GM12878 (cell line): ENCODE measurements at regions not wholly inside any gene's neighbourhood (a gene's known extent, or its start where the extent isn't known, plus 50 kb on each side); places are given as distances from the start of the nearest gene placed in this dataset.
"Not testable (repeated sequence)": the region's sequence is repeated elsewhere in the genome, so short reads cannot be mapped to it uniquely, and the experiment has no call there.

Source experiments
- BACH1 ChIP-seq: fragments of 450-650 bp; IDR thresholded peaks from 2 replicates; pipeline ENCODE4 v1.6.1; 2017; ENCODE audit warnings: mild to moderate bottlenecking, borderline replicate concordance
- CBFB ChIP-seq: IDR thresholded peaks from 2 replicates; pipeline ENCODE4 v1.6.1; 2016; ENCODE audit warnings: antibody characterized with exemption, low read depth
- CREM ChIP-seq: IDR thresholded peaks from 2 replicates; pipeline ENCODE4 v1.6.1; 2014; ENCODE audit warnings: antibody characterized with exemption, low read depth
- EZH2 ChIP-seq: IDR thresholded peaks from 2 replicates; pipeline ENCODE4 v1.6.1; 2012; ENCODE audit warnings: low read depth, mild to moderate bottlenecking, control low read depth, inconsistent platforms, low read length, borderline replicate concordance; ENCODE audit not compliant: control insufficient read depth
- HDAC6 ChIP-seq: fragments of 200-600 bp; sonication (generic); IDR thresholded peaks from one replicate; pipeline ENCODE4 v1.8.0; 2017; ENCODE audit warnings: antibody characterized with exemption; ENCODE audit not compliant: unreplicated experiment
- NBN ChIP-seq: fragments of 450-650 bp; IDR thresholded peaks from 2 replicates; pipeline ENCODE4 v1.6.1; 2016
- POLR2A ChIP-seq: IDR thresholded peaks from 2 replicates; pipeline ENCODE4 v1.6.1; 2011; ENCODE audit warnings: low read depth, mild to moderate bottlenecking, low read length
- YY1 ChIP-seq: IDR thresholded peaks from 2 replicates; pipeline ENCODE4 v1.6.1; 2011; ENCODE audit warnings: low read depth, mild to moderate bottlenecking, low read length
- TF ChIP-seq, protein P1 (sequence below), 3 experiments: IDR thresholded peaks in 2 of 3; conservative IDR thresholded peaks in 1 of 3; 2 replicates each; pipeline ENCODE4 v1.5.1; 2011; ENCODE audit warnings: low read depth in 3 of 3, low read length in 3 of 3, mild to moderate bottlenecking in 3 of 3, control low read depth in 2 of 3, moderate library complexity in 2 of 3, inconsistent platforms in 1 of 3, mixed read lengths in 1 of 3; ENCODE audit not compliant: control insufficient read depth in 2 of 3, insufficient read depth in 1 of 3; ENCODE audit errors: extremely low read depth in 1 of 3
- TF ChIP-seq, protein P2 (sequence below): fragments of 450-650 bp; formaldehyde crosslinking; IDR thresholded peaks from 2 replicates; pipeline ENCODE4 v1.4.0; 2020; ENCODE audit warnings: mild to moderate bottlenecking, moderate library complexity
- TF ChIP-seq, protein P3 (sequence below): IDR thresholded peaks from 2 replicates; pipeline ENCODE4 v1.6.1; 2012; ENCODE audit warnings: mild to moderate bottlenecking, low read depth, low read length
- TF ChIP-seq, protein P4 (sequence below): fragments of 450-650 bp; IDR thresholded peaks from 2 replicates; pipeline ENCODE4 v1.6.1; 2016; ENCODE audit warnings: mild to moderate bottlenecking
- TF ChIP-seq, protein P5 (sequence below): fragments of 450-650 bp; IDR thresholded peaks from 2 replicates; pipeline ENCODE4 v1.6.1; 2016; ENCODE audit warnings: mild to moderate bottlenecking, moderate library complexity, borderline replicate concordance
- TF ChIP-seq, protein P6 (sequence below): IDR thresholded peaks from 2 replicates; pipeline ENCODE4 v1.6.1; 2011; ENCODE audit warnings: mild to moderate bottlenecking, low read depth, low read length, moderate library complexity; ENCODE audit not compliant: insufficient replicate concordance

DNA sequence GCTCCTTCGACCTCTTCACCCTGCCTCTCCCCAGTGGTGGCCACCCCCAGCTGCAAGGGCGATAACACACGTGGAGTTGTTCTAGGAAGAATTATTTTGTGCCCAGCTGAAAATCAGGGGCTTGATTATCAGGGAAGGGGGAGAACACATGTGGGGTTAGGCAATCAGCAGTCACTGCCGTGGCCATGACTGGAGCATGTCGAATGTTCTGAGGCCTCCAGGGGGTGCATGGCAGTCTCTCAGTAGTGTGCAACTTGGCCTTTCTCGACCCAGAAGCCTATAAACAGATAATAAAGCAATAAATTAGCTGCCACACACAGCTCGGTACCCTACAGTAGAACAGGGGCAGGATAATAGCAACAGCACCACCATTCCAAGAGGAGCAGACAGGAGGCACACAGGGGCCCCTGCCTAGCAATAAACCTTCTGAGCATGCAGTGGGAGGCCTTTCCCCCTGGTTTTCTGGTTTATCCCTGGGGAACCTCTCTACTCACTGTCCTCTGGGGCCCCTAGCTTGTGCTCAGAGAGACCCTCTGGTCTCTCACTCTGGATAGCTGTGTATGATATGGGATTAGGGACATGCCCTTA, 308.2 kb upstream of the PLGLB2 start:
- TF ChIP-seq, protein P1, sequence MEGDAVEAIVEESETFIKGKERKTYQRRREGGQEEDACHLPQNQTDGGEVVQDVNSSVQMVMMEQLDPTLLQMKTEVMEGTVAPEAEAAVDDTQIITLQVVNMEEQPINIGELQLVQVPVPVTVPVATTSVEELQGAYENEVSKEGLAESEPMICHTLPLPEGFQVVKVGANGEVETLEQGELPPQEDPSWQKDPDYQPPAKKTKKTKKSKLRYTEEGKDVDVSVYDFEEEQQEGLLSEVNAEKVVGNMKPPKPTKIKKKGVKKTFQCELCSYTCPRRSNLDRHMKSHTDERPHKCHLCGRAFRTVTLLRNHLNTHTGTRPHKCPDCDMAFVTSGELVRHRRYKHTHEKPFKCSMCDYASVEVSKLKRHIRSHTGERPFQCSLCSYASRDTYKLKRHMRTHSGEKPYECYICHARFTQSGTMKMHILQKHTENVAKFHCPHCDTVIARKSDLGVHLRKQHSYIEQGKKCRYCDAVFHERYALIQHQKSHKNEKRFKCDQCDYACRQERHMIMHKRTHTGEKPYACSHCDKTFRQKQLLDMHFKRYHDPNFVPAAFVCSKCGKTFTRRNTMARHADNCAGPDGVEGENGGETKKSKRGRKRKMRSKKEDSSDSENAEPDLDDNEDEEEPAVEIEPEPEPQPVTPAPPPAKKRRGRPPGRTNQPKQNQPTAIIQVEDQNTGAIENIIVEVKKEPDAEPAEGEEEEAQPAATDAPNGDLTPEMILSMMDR (IDR thresholded peaks at IDR 0.05 in 2 of 3, conservative IDR thresholded peaks at IDR 0.05 in 1 of 3; ENCODE audit: control insufficient read depth in 2 of 3, extremely low read depth in 1 of 3, insufficient read depth in 1 of 3, low read depth in 3 of 3, low read length in 3 of 3) = not testable (repeated sequence)
- TF ChIP-seq, protein P2, sequence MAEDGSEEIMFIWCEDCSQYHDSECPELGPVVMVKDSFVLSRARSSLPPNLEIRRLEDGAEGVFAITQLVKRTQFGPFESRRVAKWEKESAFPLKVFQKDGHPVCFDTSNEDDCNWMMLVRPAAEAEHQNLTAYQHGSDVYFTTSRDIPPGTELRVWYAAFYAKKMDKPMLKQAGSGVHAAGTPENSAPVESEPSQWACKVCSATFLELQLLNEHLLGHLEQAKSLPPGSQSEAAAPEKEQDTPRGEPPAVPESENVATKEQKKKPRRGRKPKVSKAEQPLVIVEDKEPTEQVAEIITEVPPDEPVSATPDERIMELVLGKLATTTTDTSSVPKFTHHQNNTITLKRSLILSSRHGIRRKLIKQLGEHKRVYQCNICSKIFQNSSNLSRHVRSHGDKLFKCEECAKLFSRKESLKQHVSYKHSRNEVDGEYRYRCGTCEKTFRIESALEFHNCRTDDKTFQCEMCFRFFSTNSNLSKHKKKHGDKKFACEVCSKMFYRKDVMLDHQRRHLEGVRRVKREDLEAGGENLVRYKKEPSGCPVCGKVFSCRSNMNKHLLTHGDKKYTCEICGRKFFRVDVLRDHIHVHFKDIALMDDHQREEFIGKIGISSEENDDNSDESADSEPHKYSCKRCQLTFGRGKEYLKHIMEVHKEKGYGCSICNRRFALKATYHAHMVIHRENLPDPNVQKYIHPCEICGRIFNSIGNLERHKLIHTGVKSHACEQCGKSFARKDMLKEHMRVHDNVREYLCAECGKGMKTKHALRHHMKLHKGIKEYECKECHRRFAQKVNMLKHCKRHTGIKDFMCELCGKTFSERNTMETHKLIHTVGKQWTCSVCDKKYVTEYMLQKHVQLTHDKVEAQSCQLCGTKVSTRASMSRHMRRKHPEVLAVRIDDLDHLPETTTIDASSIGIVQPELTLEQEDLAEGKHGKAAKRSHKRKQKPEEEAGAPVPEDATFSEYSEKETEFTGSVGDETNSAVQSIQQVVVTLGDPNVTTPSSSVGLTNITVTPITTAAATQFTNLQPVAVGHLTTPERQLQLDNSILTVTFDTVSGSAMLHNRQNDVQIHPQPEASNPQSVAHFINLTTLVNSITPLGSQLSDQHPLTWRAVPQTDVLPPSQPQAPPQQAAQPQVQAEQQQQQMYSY (CRISPR knock-in tag) = not testable (repeated sequence)
- TF ChIP-seq BACH1, POLR2A, YY1, NBN, CBFB, HDAC6, EZH2, CREM: not testable (repeated sequence)
- TF ChIP-seq, protein P3, sequence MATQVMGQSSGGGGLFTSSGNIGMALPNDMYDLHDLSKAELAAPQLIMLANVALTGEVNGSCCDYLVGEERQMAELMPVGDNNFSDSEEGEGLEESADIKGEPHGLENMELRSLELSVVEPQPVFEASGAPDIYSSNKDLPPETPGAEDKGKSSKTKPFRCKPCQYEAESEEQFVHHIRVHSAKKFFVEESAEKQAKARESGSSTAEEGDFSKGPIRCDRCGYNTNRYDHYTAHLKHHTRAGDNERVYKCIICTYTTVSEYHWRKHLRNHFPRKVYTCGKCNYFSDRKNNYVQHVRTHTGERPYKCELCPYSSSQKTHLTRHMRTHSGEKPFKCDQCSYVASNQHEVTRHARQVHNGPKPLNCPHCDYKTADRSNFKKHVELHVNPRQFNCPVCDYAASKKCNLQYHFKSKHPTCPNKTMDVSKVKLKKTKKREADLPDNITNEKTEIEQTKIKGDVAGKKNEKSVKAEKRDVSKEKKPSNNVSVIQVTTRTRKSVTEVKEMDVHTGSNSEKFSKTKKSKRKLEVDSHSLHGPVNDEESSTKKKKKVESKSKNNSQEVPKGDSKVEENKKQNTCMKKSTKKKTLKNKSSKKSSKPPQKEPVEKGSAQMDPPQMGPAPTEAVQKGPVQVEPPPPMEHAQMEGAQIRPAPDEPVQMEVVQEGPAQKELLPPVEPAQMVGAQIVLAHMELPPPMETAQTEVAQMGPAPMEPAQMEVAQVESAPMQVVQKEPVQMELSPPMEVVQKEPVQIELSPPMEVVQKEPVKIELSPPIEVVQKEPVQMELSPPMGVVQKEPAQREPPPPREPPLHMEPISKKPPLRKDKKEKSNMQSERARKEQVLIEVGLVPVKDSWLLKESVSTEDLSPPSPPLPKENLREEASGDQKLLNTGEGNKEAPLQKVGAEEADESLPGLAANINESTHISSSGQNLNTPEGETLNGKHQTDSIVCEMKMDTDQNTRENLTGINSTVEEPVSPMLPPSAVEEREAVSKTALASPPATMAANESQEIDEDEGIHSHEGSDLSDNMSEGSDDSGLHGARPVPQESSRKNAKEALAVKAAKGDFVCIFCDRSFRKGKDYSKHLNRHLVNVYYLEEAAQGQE = not testable (repeated sequence)
- TF ChIP-seq, protein P4, sequence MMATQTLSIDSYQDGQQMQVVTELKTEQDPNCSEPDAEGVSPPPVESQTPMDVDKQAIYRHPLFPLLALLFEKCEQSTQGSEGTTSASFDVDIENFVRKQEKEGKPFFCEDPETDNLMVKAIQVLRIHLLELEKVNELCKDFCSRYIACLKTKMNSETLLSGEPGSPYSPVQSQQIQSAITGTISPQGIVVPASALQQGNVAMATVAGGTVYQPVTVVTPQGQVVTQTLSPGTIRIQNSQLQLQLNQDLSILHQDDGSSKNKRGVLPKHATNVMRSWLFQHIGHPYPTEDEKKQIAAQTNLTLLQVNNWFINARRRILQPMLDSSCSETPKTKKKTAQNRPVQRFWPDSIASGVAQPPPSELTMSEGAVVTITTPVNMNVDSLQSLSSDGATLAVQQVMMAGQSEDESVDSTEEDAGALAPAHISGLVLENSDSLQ = not testable (repeated sequence)
- TF ChIP-seq, protein P5, sequence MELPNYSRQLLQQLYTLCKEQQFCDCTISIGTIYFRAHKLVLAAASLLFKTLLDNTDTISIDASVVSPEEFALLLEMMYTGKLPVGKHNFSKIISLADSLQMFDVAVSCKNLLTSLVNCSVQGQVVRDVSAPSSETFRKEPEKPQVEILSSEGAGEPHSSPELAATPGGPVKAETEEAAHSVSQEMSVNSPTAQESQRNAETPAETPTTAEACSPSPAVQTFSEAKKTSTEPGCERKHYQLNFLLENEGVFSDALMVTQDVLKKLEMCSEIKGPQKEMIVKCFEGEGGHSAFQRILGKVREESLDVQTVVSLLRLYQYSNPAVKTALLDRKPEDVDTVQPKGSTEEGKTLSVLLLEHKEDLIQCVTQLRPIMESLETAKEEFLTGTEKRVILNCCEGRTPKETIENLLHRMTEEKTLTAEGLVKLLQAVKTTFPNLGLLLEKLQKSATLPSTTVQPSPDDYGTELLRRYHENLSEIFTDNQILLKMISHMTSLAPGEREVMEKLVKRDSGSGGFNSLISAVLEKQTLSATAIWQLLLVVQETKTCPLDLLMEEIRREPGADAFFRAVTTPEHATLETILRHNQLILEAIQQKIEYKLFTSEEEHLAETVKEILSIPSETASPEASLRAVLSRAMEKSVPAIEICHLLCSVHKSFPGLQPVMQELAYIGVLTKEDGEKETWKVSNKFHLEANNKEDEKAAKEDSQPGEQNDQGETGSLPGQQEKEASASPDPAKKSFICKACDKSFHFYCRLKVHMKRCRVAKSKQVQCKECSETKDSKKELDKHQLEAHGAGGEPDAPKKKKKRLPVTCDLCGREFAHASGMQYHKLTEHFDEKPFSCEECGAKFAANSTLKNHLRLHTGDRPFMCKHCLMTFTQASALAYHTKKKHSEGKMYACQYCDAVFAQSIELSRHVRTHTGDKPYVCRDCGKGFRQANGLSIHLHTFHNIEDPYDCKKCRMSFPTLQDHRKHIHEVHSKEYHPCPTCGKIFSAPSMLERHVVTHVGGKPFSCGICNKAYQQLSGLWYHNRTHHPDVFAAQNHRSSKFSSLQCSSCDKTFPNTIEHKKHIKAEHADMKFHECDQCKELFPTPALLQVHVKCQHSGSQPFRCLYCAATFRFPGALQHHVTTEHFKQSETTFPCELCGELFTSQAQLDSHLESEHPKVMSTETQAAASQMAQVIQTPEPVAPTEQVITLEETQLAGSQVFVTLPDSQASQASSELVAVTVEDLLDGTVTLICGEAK = not testable (repeated sequence)
- TF ChIP-seq, protein P6, sequence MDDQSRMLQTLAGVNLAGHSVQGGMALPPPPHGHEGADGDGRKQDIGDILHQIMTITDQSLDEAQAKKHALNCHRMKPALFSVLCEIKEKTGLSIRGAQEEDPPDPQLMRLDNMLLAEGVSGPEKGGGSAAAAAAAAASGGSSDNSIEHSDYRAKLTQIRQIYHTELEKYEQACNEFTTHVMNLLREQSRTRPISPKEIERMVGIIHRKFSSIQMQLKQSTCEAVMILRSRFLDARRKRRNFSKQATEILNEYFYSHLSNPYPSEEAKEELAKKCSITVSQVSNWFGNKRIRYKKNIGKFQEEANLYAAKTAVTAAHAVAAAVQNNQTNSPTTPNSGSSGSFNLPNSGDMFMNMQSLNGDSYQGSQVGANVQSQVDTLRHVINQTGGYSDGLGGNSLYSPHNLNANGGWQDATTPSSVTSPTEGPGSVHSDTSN = not testable (repeated sequence)
